Heart right ventricle (tissue), 16 donors: ENCODE measurements at regions not wholly inside any gene's neighbourhood (a gene's known extent, or its start where the extent isn't known, plus 50 kb on each side); places are given as distances from the start of the nearest gene placed in this dataset.

Experiments used
- ATAC-seq, 8 donors: fragments of 200-7000 bp; cut with Tn5 transposase; one replicate each; pipeline ENCODE4 v1.9.1; 2020; ENCODE audit warnings: mild to moderate bottlenecking in 8 of 8, moderate library complexity in 8 of 8, moderate number of reproducible peaks in 1 of 8
- DNase-seq, 2 donors: peaks; one replicate each; pipeline ENCODE4 v3.0.0-alpha.2; 2020
- H3K27ac ChIP-seq, 10 donors: fragments of 200-600 bp; sonication (generic) in 2 of 10; one replicate each; pipeline versions ENCODE4 v1.5.0 to v1.8.0; 2020 to 2022; ENCODE audit warnings: mild to moderate bottlenecking in 3 of 10
- H3K27me3 ChIP-seq, 7 donors: fragments of 200-600 bp; one replicate each; pipeline ENCODE4 v1.8.0; 2021 to 2022; ENCODE audit warnings: mild to moderate bottlenecking in 2 of 7
- H3K36me3 ChIP-seq, 9 donors: fragments of 200-600 bp; sonication (generic) in 1 of 9; one replicate each; pipeline versions ENCODE4 v1.5.0 to v1.8.0; 2020 to 2022; ENCODE audit warnings: mild to moderate bottlenecking in 2 of 9
- H3K4me1 ChIP-seq, 9 donors: fragments of 200-600 bp; sonication (generic) in 1 of 9; one replicate each; pipeline versions ENCODE4 v1.5.0 to v1.8.0; 2020 to 2022; ENCODE audit warnings: mild to moderate bottlenecking in 4 of 9
- H3K4me3 ChIP-seq, 10 donors: fragments of 200-600 bp; sonication (generic) in 2 of 10; one replicate each; pipeline versions ENCODE4 v1.5.0 to v1.8.0; 2020 to 2022; ENCODE audit warnings: mild to moderate bottlenecking in 7 of 10, moderate library complexity in 2 of 10
- H3K9me3 ChIP-seq, 11 donors: fragments of 200-600 bp in 10 of 11; sonication (generic) in 2 of 11; one replicate each; pipeline versions ENCODE4 v1.5.0 to v1.8.0; 2013 to 2022; ENCODE audit warnings: mild to moderate bottlenecking in 2 of 11, control low read depth in 1 of 11, moderate library complexity in 1 of 11
- CTCF ChIP-seq, 9 donors: fragments of 200-600 bp; sonication (generic) in 2 of 9; IDR thresholded peaks; one replicate each; pipeline versions ENCODE4 v1.5.0 to v1.8.0; 2021 to 2022; ENCODE audit warnings: antibody characterized with exemption in 9 of 9, mild to moderate bottlenecking in 5 of 9, moderate library complexity in 1 of 9
- WGBS, 2 donors: extraction: QIAGEN DNeasy Blood & Tissue Kit; methylation state at CpG; one replicate each; pipeline ENCODE4 v1.1.7; 2013; ENCODE audit warnings: inconsistent platforms in 1 of 2; 5-methylcytosine and 5-hydroxymethylcytosine counted together
- intact Hi-C, 10 donors: fragments of 100-400 bp; cut with DNase I; formaldehyde crosslinking; loops; one replicate each; pipeline versions ENCODE4 v1.11.1 to v1.14.2; 2022
- donor health status: Arrhythmogenic right ventricular cardiomyopathy.
- donor health status: ischemic (EF 13 %, LVEDD 7.1; RV severe dilation, severe dysfunction).
- donor health status: healthy with polysubstance abuse.
- donor health status: DM: no; HTN: yes; CAD: no.
- donor health status: DM: no; HTN: no; CAD: no.
- donor health status: ischemic (EF 25% LVEDD 6.9; RV normal size, moderate dysfunction).
- donor health status: ischemic (EF 25% LVEDD 5.7; RV mildly dilated, moderate dysfunction).
- donor health status: healthy.
- donor health status: DM: yes; HTN: yes; CAD: no.
- donor health status: Ischemic cardiomyopathy.
- donor health status: ischemic (EF 35%, LVEDD 5.7; RV mildly dilated, moderate dysfunction).
- donor health status: nonischemic (EF 11% LVEDD 7.7; RV severe dilation, severe dysfunction).
- donor health status: DM: yes; HTN: yes; CAD: no.
- donor health status: PGD.
- donor health status: ischemic (EF 29% LVEDD 5.4; RV normal size, mild dysfunction).
- donor health status: nonischemic (EF 23%, LVEDD 6.1; RV moderate dilation, normal function).

GRCh38 chr3:106908181-106908938 is 468.9 kb upstream of the CCDC54 start:
- H3K27ac ChIP-seq = no peak overlapping the region
- no peak for DNase-seq
- TF ChIP-seq CTCF (IDR thresholded peaks at IDR 0.05) = no peak
- H3K36me3 ChIP-seq = no peaks in the 10 kb centered on the region
- 81 to 82% methylated on average over 10 of the region's 10 CpGs for WGBS, 2 donors
- no peaks in the 10 kb centered on the region for H3K27me3 ChIP-seq
- intact Hi-C loops = no loop called here
- H3K9me3 ChIP-seq = peaks cover 0 to 3% (median 0%) of the 10 kb centered on the region in 11 donors
- peak in 1 of 8 donors; percentile 38 for ATAC-seq
- no peaks in the 10 kb centered on the region for H3K4me1 ChIP-seq
- no peak overlapping the region for H3K4me3 ChIP-seq

GRCh38 chr3:106913111-106913698 is 464.0 kb upstream of the CCDC54 start:
- Histone ChIP-seq H3K27ac (no peak overlapping the region), H3K4me3 (no peak overlapping the region), H3K27me3 (no peaks in the 10 kb centered on the region), H3K9me3 (peaks cover 0 to 3% (median 0%) of the 10 kb centered on the region in 11 donors), H3K36me3 (no peaks in the 10 kb centered on the region), H3K4me1 (no peaks in the 10 kb centered on the region)
- intact Hi-C loops = no loop called here
- no peak for DNase-seq
- TF ChIP-seq CTCF (IDR thresholded peaks at IDR 0.05) = no peak
- 71 to 73% methylated on average over 14 of the region's 14 CpGs for WGBS, 2 donors
- no peak for ATAC-seq

- Histone ChIP-seq H3K36me3 (no peaks in the 10 kb centered on the region), H3K27me3 (no peaks in the 10 kb centered on the region), H3K9me3 (peaks cover 0 to under 1% (median 0%) of the 10 kb centered on the region in 11 donors), H3K27ac (no peak overlapping the region), H3K4me3 (no peak overlapping the region), H3K4me1 (no peaks in the 10 kb centered on the region)
- intact Hi-C loops = no loop called here
- DNase-seq (no peak), ATAC-seq (no peak)
- no peak for TF ChIP-seq CTCF (IDR thresholded peaks at IDR 0.05)
- WGBS, 2 donors = 90 to 92% methylated on average over 4 of the region's 4 CpGs
These were observed 463.3 kb upstream of the CCDC54 start for GRCh38 chr3:106913966-106914365.

- Histone ChIP-seq H3K9me3 (no peaks in the 10 kb centered on the region), H3K36me3 (no peaks in the 10 kb centered on the region), H3K27me3 (no peaks in the 10 kb centered on the region), H3K27ac (no peak overlapping the region), H3K4me3 (no peak overlapping the region), H3K4me1 (no peaks in the 10 kb centered on the region)
- no peak for TF ChIP-seq CTCF (IDR thresholded peaks at IDR 0.05)
- ATAC-seq (no peak), DNase-seq (no peak)
- WGBS, 2 donors = 91 to 92% methylated on average over 3 of the region's 3 CpGs
- intact Hi-C loops = no loop called here
These were observed 456.6 kb upstream of the CCDC54 start for GRCh38 chr3:106920609-106921008.
